Left lung (tissue), 4 donors: ENCODE measurements at regions not wholly inside any gene's neighbourhood (a gene's known extent, or its start where the extent isn't known, plus 50 kb on each side); places are given as distances from the start of the nearest gene placed in this dataset.

Experiments used
- ATAC-seq: fragments of 200-7000 bp; cut with Tn5 transposase; one replicate; pipeline ENCODE4 v1.9.1; 2020; ENCODE audit warnings: moderate library complexity
- DNase-seq, 4 donors: peaks; one replicate each; pipeline ENCODE4 v3.0.0-alpha.2; 2013 to 2020
- H3K27ac ChIP-seq, 2 donors: fragments of 200-600 bp; sonication (generic) in 1 of 2; one replicate each; pipeline versions ENCODE4 v1.5.0 to v1.8.0; 2020 to 2021
- H3K27me3 ChIP-seq, 2 donors: fragments of 200-600 bp; sonication (generic) in 1 of 2; one replicate each; pipeline versions ENCODE4 v1.5.0 to v1.8.0; 2020 to 2021
- H3K36me3 ChIP-seq, 2 donors: fragments of 200-600 bp; sonication (generic) in 1 of 2; one replicate each; pipeline versions ENCODE4 v1.5.0 to v1.8.0; 2020 to 2021
- H3K4me1 ChIP-seq, 2 donors: fragments of 200-600 bp; one replicate each; pipeline ENCODE4 v1.8.0; 2021
- H3K4me3 ChIP-seq, 2 donors: fragments of 200-600 bp; sonication (generic) in 1 of 2; one replicate each; pipeline versions ENCODE4 v1.5.0 to v1.8.0; 2020 to 2021; ENCODE audit warnings: mild to moderate bottlenecking in 1 of 2
- H3K9me3 ChIP-seq, 2 donors: fragments of 200-600 bp; sonication (generic) in 1 of 2; one replicate each; pipeline versions ENCODE4 v1.5.0 to v1.8.0; 2020 to 2021
- intact Hi-C, 2 donors: fragments of 100-400 bp; cut with DNase I; formaldehyde crosslinking; loops; one replicate each; pipeline versions ENCODE4 v1.11.2 to v1.14.2; 2022
- TF ChIP-seq, protein P1 (sequence below), 2 donors: fragments of 200-600 bp; sonication (generic) in 1 of 2; IDR thresholded peaks; one replicate each; pipeline versions ENCODE4 v1.5.0 to v1.8.0; 2021; ENCODE audit warnings: antibody characterized with exemption in 2 of 2
- donor health status: DM: no; HTN: yes; CAD: no.
- donor health status: DM: no; HTN: no; CAD: no.

DNA sequence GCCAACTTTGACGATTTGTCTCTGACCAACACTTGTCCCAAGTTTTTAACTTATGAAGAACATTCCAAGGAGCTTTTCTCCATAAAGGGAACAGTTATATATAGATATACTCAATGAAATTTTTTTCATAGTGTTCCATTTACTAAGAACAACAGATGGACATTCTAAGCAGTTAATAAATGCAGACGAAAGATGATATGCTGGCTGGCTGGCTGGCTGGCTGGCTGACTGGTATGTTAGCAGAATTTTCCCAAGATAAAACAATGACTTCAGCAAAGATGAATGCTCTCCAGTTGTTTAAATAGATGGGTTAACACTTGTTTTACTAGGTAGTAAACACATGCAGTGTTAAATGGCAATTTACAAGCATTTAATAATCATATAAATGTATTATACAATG lies 62.2 kb downstream of the SPANXN3 start:
- H3K27me3 ChIP-seq: no peaks in the 10 kb centered on the region
- H3K4me1 ChIP-seq: no peaks in the 10 kb centered on the region
- no peak overlapping the region for H3K27ac ChIP-seq
- intact Hi-C loops: no loop called here
- no peak overlapping the region for H3K4me3 ChIP-seq
- no peak for DNase-seq
- TF ChIP-seq, protein P1, sequence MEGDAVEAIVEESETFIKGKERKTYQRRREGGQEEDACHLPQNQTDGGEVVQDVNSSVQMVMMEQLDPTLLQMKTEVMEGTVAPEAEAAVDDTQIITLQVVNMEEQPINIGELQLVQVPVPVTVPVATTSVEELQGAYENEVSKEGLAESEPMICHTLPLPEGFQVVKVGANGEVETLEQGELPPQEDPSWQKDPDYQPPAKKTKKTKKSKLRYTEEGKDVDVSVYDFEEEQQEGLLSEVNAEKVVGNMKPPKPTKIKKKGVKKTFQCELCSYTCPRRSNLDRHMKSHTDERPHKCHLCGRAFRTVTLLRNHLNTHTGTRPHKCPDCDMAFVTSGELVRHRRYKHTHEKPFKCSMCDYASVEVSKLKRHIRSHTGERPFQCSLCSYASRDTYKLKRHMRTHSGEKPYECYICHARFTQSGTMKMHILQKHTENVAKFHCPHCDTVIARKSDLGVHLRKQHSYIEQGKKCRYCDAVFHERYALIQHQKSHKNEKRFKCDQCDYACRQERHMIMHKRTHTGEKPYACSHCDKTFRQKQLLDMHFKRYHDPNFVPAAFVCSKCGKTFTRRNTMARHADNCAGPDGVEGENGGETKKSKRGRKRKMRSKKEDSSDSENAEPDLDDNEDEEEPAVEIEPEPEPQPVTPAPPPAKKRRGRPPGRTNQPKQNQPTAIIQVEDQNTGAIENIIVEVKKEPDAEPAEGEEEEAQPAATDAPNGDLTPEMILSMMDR (IDR thresholded peaks at IDR 0.05): no peak
- H3K36me3 ChIP-seq: no peaks in the 10 kb centered on the region
- no peak for ATAC-seq
- peaks cover 0 to 3% of the 10 kb centered on the region in 2 donors for H3K9me3 ChIP-seq

DNA sequence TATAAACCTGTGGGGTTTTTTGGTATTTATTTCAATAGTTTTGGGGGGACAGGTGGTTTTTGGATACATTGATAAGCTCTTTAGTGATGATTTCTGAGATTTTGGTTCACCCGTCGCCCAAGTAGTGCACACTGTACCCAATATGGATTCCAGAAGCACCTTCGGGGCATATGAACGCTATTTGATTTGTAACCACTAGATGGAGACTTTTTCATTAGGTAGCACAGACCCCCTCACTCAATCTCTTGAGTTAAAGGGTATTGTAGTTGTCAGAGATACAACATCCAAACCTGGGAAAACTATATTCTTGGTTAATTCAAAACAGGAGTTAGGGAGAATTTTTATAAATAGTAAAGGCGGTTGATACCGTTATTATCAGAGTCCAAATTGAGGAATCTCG lies 79.8 kb downstream of the SPANXN3 start:
- peak in 1 of 4 donors; percentile 5 for DNase-seq
- peaks cover 0 to 2% of the 10 kb centered on the region in 2 donors for H3K9me3 ChIP-seq

DNA sequence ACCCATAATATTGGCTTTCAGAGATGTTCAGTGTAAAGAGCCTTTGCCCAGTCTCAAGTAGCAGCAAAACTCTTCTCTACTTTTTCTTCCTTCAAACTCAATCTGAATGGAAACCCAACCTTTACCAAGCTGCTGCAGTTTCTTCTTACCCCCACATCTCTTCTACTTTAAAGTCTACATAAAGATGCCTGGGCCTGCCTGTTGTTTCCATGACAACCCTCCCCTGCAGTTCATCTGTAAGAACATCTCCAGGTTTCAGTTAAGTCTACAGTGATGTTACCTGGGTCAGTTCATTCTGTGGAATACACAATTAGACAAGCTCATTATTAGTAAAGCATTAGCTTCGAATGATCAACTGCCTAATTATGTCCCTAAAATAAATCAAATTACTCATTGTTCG lies 81.4 kb downstream of the SPANXN3 start:
- Histone ChIP-seq H3K4me3 (no peak overlapping the region), H3K27me3 (no peaks in the 10 kb centered on the region), H3K36me3 (no peaks in the 10 kb centered on the region), H3K9me3 (no peaks in the 10 kb centered on the region), H3K27ac (no peak overlapping the region), H3K4me1 (no peaks in the 10 kb centered on the region)
- ATAC-seq (no peak), DNase-seq (no peak)
- intact Hi-C loops: no loop called here
- TF ChIP-seq, protein P1 (IDR thresholded peaks at IDR 0.05): no peak

More for the DNA sequence above, 79.8 kb downstream of the SPANXN3 start:
- H3K4me1 ChIP-seq: no peaks in the 10 kb centered on the region
- intact Hi-C loops: no loop called here
- no peak overlapping the region for H3K4me3 ChIP-seq
- peak; percentile 37 for ATAC-seq
- no peaks in the 10 kb centered on the region for H3K27me3 ChIP-seq
- H3K27ac ChIP-seq: no peak overlapping the region
- TF ChIP-seq, protein P1 (IDR thresholded peaks at IDR 0.05): peak in 1 of 2 donors; percentile 8
- H3K36me3 ChIP-seq: no peaks in the 10 kb centered on the region

DNA sequence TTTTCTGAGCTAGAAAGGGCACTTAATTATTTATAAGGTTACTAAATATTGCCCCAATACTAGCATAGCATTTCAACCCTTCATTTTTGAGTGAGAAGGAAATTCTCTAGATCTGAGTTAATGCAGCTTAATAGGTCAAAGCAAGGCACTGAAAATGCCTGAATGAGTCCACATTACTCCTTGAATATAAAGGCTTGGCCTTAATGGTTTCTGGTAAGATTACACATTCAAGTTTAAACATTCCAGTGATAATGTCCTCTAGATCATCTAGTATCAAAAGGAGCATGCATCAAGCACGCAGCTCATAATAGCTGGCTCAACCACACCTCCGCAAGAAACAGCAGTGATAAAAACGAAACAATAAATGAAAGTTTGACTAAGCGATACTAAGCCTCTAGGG lies 87.5 kb downstream of the SPANXN3 start:
- intact Hi-C loops: no loop called here
- Histone ChIP-seq H3K9me3 (no peaks in the 10 kb centered on the region), H3K27me3 (no peaks in the 10 kb centered on the region), H3K27ac (no peak overlapping the region), H3K4me1 (no peaks in the 10 kb centered on the region), H3K4me3 (no peak overlapping the region), H3K36me3 (no peaks in the 10 kb centered on the region)
- DNase-seq (no peak), ATAC-seq (no peak)
- TF ChIP-seq, protein P1 (IDR thresholded peaks at IDR 0.05): no peak

DNA sequence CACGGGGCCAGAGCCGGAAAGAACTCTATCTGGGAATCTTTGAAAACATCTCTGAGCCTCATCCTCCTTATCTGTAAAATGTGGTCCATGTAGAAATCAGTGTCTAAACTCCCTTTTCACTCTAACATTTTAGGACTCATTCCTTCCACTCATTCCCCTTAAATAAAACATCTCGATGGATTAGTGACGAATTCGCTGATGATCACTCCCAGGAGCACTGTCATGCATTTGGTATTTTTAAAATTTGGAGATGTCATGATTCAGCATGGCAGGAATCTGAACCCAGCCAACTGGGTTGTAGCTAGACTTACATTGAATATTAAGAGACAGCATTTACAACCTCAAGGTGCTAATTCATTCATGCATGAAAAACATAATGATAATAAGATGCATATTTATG lies 88.1 kb downstream of the SPANXN3 start:
- Histone ChIP-seq H3K4me3 (no peak overlapping the region), H3K9me3 (no peaks in the 10 kb centered on the region), H3K4me1 (no peaks in the 10 kb centered on the region), H3K27me3 (no peaks in the 10 kb centered on the region), H3K27ac (no peak overlapping the region), H3K36me3 (no peaks in the 10 kb centered on the region)
- no peak for ATAC-seq
- TF ChIP-seq, protein P1 (IDR thresholded peaks at IDR 0.05): no peak
- intact Hi-C loops: no loop called here
- DNase-seq: no peak
